Kidney epithelial cell (primary cell): ENCODE measurements at regions not wholly inside any gene's neighbourhood (a gene's known extent, or its start where the extent isn't known, plus 50 kb on each side); places are given as distances from the start of the nearest gene placed in this dataset.

Experiments used
- DNase-seq: peaks from one replicate; pipeline ENCODE4 v3.0.0-alpha.2; 2010; ENCODE audit warnings: low read depth
- H3K27me3 ChIP-seq: 2 replicates; pipeline ENCODE4 v1.6.0; 2011; ENCODE audit warnings: low read length; ENCODE audit not compliant: control insufficient read depth, insufficient read depth
- H3K36me3 ChIP-seq: 2 replicates; pipeline ENCODE4 v1.5.1; 2011; ENCODE audit warnings: low read length; ENCODE audit not compliant: control insufficient read depth, insufficient read depth
- H3K4me3 ChIP-seq: 2 replicates; pipeline ENCODE4 v1.5.1; 2011; ENCODE audit warnings: low read depth, mild to moderate bottlenecking, control low read depth, low read length
- TF ChIP-seq, protein P1 (sequence below): IDR thresholded peaks from 2 replicates; pipeline ENCODE4 v1.5.1; 2011; ENCODE audit warnings: mild to moderate bottlenecking, moderate library complexity, low read length, control low read depth, inconsistent platforms; ENCODE audit not compliant: insufficient read depth, poor library complexity, severe bottlenecking

DNA sequence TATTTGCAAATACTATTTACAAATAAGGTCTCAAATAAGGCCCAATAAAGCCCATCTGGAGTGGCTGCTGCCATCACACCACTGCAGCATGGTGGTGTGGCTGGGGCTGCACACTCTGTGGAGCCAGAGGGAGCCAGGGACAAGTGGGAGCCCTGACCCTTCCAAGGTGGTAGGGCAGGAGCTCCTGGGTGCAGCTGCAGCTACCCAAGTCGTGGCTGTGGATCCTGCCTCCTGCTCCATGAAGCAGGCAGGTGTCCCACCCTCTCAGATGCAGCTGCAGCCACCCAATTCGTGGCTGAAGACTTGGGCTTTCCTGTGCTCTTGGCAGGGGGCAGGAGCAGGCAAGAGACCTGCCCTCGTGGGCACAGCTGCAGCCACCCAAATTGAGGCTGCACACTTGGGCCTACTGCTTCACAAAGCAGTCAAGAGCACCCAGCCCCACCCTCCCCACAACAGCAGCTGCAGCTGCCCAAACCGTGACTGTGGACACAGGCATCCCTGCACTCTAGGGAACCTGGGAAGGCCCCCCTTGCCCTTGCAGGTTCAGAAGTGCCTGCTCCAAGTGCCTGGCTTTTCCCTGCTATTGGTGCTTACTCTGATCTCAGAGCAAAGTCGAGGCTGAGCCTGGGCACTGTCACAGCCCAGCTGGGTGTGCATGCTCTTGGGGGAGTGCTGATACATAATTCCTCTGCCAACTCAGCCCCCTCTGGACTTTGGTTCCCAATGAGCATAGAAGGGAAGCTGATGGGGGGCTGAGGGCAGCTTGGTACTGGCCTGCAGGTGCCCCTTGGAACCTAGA lies 614.8 kb downstream of the PCDH18 start:
- Histone ChIP-seq H3K27me3 (no peaks in the 10 kb centered on the region), H3K4me3 (no peak overlapping the region), H3K36me3 (no peaks in the 10 kb centered on the region)
- TF ChIP-seq, protein P1, sequence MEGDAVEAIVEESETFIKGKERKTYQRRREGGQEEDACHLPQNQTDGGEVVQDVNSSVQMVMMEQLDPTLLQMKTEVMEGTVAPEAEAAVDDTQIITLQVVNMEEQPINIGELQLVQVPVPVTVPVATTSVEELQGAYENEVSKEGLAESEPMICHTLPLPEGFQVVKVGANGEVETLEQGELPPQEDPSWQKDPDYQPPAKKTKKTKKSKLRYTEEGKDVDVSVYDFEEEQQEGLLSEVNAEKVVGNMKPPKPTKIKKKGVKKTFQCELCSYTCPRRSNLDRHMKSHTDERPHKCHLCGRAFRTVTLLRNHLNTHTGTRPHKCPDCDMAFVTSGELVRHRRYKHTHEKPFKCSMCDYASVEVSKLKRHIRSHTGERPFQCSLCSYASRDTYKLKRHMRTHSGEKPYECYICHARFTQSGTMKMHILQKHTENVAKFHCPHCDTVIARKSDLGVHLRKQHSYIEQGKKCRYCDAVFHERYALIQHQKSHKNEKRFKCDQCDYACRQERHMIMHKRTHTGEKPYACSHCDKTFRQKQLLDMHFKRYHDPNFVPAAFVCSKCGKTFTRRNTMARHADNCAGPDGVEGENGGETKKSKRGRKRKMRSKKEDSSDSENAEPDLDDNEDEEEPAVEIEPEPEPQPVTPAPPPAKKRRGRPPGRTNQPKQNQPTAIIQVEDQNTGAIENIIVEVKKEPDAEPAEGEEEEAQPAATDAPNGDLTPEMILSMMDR, result no peak
- no peak for DNase-seq

DNA sequence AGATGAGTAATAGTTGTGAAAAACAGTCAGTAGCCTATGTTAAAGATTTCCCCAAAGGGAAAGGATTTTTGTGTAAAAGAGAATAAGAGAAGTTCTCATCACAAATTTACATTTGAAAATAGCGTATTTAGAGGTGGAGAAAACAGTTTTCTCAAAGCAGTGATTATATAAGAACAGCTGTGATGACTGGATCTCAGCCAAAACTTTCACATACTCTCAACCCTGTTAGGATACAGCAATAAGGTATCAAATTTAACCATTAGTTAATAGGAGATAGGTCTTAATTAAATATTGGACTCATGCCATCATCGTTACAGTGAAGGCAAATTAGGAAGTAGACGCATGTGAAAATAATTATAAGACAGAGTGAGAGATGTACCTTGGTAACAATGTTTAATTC lies 622.7 kb downstream of the PCDH18 start:
- Histone ChIP-seq H3K27me3 (no peaks in the 10 kb centered on the region), H3K36me3 (no peaks in the 10 kb centered on the region), H3K4me3 (no peak overlapping the region)
- TF ChIP-seq, protein P1, result no peak
- DNase-seq, result no peak

DNA sequence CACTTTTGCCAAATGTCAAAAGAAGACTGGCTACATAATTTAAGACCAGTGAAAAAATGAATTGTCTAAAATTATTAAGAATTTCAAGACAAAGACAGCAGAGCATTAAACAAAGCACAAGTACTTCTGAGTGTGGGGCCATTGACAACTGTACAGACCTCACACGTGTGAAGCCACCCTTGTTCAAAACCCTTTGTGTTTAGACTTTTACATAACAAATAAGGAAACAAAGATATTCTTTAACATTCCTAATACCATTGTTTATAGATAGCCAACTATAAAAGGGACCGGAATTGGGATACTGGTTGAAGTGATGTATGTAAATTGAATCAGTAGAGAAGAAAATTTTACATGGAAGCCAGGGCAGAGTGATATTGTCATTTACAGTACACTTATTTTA lies 624.2 kb downstream of the PCDH18 start:
- TF ChIP-seq, protein P1, result no peak
- H3K4me3 ChIP-seq, result no peak overlapping the region
- DNase-seq, result no peak
- no peaks in the 10 kb centered on the region for H3K27me3 ChIP-seq
- H3K36me3 ChIP-seq, result no peaks in the 10 kb centered on the region

DNA sequence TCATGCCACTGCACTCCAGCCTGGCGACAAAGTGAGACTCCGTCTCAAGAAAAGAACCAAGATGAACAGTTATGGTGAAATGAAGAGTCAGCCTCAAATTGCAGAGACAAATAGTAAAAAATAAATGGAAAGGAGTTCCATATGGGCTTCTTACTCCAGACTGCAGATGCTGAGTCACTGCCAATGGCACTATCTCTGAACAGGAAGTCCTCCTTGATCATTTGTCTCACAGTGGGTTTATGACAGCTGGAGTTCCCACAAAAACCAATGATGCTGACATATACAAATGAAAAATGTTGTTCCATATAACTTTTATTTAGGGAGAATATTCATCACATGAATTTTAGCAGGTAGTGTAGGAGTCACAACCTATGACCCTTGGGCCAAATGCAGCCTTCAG lies 631.6 kb downstream of the PCDH18 start:
- DNase-seq, result no peak
- H3K36me3 ChIP-seq, result no peaks in the 10 kb centered on the region
- no peak overlapping the region for H3K4me3 ChIP-seq
- no peaks in the 10 kb centered on the region for H3K27me3 ChIP-seq
- TF ChIP-seq, protein P1, result no peak

DNA sequence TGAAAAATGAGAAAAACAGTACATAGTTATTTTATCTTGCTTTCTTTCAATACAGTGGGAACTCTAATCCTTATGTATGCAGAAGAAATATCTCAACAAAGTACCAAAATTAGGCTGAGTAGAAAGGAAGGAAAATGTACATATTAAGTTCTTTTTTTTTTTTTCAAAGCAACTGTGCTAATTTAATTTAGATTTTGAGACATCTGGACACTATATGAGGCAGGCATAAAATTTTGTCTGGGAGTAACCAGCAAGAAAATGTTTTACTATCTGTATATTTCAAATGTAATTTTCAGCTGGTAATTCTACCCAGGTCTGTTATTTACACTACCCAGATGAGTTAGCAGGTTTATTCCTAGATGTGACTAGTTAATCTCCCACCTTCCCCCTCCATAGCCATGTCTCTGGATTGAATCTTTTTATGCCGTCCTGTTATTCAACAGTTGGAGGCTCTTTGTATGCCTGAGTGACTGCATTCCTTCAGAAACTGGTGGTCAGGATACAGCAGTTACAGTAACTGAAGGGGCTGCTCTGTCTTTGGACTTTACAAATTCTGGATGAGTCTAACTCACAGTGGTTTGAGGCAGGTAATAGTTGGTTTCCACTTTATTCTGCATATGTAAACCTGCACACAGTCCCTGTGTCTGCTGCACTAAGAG lies 633.6 kb downstream of the PCDH18 start:
- Histone ChIP-seq H3K4me3 (no peak overlapping the region), H3K36me3 (no peaks in the 10 kb centered on the region), H3K27me3 (no peaks in the 10 kb centered on the region)
- DNase-seq, result no peak
- TF ChIP-seq, protein P1, result no peak

DNA sequence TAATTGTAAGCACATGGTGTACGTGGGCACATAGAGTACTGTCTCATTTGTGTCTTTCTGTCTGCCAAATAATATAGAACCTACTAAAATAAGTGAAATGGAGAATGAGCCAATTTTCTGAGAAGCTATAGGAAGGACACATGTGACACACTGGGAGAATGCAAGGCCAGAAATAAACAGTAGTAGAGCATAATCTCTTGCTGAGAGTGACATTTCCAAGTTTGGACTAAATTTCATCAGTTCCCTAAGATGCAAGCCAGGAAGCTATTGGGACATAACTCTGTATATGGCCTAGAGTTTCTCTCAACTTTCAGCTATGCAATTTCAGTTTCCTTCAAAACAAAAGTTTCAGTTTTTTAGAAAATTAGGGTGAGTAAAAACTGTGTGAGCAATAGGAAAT lies 638.7 kb downstream of the PCDH18 start:
- TF ChIP-seq, protein P1, result no peak
- no peaks in the 10 kb centered on the region for H3K27me3 ChIP-seq
- DNase-seq, result no peak
- no peaks in the 10 kb centered on the region for H3K36me3 ChIP-seq
- H3K4me3 ChIP-seq, result no peak overlapping the region
